GM21367 (cell line): ENCODE measurements at regions not wholly inside any gene's neighbourhood (a gene's known extent, or its start where the extent isn't known, plus 50 kb on each side); places are given as distances from the start of the nearest gene placed in this dataset.

ENCODE experiments used
- ATAC-seq: cut with Tn5 transposase; IDR thresholded peaks from one replicate; pipeline ENCODE4 v1.9.1; 2021; ENCODE audit not compliant: unreplicated experiment

- no peak for ATAC-seq
These were observed 456.0 kb upstream of the FAM241A start for GRCh38 chr4:111689214-111689613.

- ATAC-seq, result no peak
These were observed 455.5 kb upstream of the FAM241A start for GRCh38 chr4:111689731-111690130.

- ATAC-seq, result no peak
These were observed 451.5 kb upstream of the FAM241A start for GRCh38 chr4:111693758-111694157.

GRCh38 chr4:111695677-111696076, 449.6 kb upstream of the FAM241A start:
- no peak for ATAC-seq

GRCh38 chr4:111696505-111696904, 448.7 kb upstream of the FAM241A start:
- ATAC-seq, result no peak

- no peak for ATAC-seq
These were observed 447.9 kb upstream of the FAM241A start for GRCh38 chr4:111697176-111697942.

- ATAC-seq, result no peak
These were observed 446.9 kb upstream of the FAM241A start for GRCh38 chr4:111698361-111698760.

GRCh38 chr4:111699165-111699564, 446.1 kb upstream of the FAM241A start:
- no peak for ATAC-seq

- ATAC-seq, result no peak
These were observed 444.2 kb upstream of the FAM241A start for GRCh38 chr4:111701102-111701501.

GRCh38 chr4:111707491-111707890, 437.8 kb upstream of the FAM241A start:
- ATAC-seq, result no peak

GRCh38 chr4:111712093-111712677, 433.1 kb upstream of the FAM241A start:
- ATAC-seq, result no peak

- no peak for ATAC-seq
These were observed 432.0 kb upstream of the FAM241A start for GRCh38 chr4:111713276-111713675.

- ATAC-seq, result no peak
These were observed 427.3 kb upstream of the FAM241A start for GRCh38 chr4:111717921-111718320.

GRCh38 chr4:111718763-111719559, 426.3 kb upstream of the FAM241A start:
- no peak for ATAC-seq

GRCh38 chr4:111720866-111721265, 424.4 kb upstream of the FAM241A start:
- no peak for ATAC-seq

- ATAC-seq, result no peak
These were observed 423.0 kb upstream of the FAM241A start for GRCh38 chr4:111722213-111722720.

GRCh38 chr4:111736516-111736915, 408.7 kb upstream of the FAM241A start:
- no peak for ATAC-seq

GRCh38 chr4:111744847-111745246, 400.4 kb upstream of the FAM241A start:
- no peak for ATAC-seq

- ATAC-seq, result no peak
These were observed 397.1 kb upstream of the FAM241A start for GRCh38 chr4:111748157-111748556.

GRCh38 chr4:111754003-111754402, 391.3 kb upstream of the FAM241A start:
- ATAC-seq, result no peak

GRCh38 chr4:111755571-111755970, 389.7 kb upstream of the FAM241A start:
- ATAC-seq, result no peak

GRCh38 chr4:111761531-111761930, 383.7 kb upstream of the FAM241A start:
- no peak for ATAC-seq
